ENCODE measurements at regions not wholly inside any gene's neighbourhood (a gene's known extent, or its start where the extent isn't known, plus 50 kb on each side); places are given as distances from the start of the nearest gene placed in this dataset.

- no peak overlapping the region for H3K4me2 ChIP-seq (ENCODE audit: low read depth, low read length)
- intact Hi-C loops (cut with micrococcal nuclease) (no loop called here), in situ Hi-C loops (cut with MboI; ENCODE audit: low sequenced_read_pairs) (loop anchor here (25.0 kb wide), 1 partner anchor 1201 kb away; no protein-coding TSS in a partner anchor), dilution Hi-C loops (cut with HindIII; ENCODE audit: low sequenced_read_pairs, unreplicated experiment) (no loop called here)
- H3K4ac ChIP-seq (ENCODE audit: low read depth, low read length) = no peak overlapping the region
- no peak overlapping the region for H2AK5ac ChIP-seq (ENCODE audit: low read depth, low read length)
- peaks cover 3% of the 10 kb centered on the region; the same call in 1 of the 2 replicates for H3K4me1 ChIP-seq (ENCODE audit: control insufficient read depth, insufficient read depth, low read length)
- H3K18ac ChIP-seq (ENCODE audit: low read depth, low read length) = no peak overlapping the region
- H2BK20ac ChIP-seq (ENCODE audit: low read depth, low read length) = no peak overlapping the region
- no peaks in the 10 kb centered on the region for H3K79me1 ChIP-seq (ENCODE audit: low read depth in 1 of 2, low read length in 2 of 2)
- WGBS, 2 experiments (ENCODE audit: extremely low coverage in 2 of 2, insufficient read length in 1 of 2) = no CpG with 5 or more reads among the region's 2 CpGs
- no peak for ATAC-seq (ENCODE audit: low read depth)
- H3K9me3 ChIP-seq (ENCODE audit: control insufficient read depth, insufficient read depth, low read length) = no peaks in the 10 kb centered on the region
- no TSS peak for BruUV-seq (replicated peaks)
- H2AK9ac ChIP-seq (replicated peaks; ENCODE audit: low read depth, low read length, poor library complexity) = no peak overlapping the region
- no peak overlapping the region for H2AFZ ChIP-seq (replicated peaks; ENCODE audit: low read length, poor library complexity)
- peaks cover 22% of the 10 kb centered on the region for H3K27me3 ChIP-seq (ENCODE audit: control insufficient read depth, insufficient read depth, low read length)
- H4K20me1 ChIP-seq (ENCODE audit: insufficient read depth, low read length) = no peaks in the 10 kb centered on the region
- no peaks in the 10 kb centered on the region for H3K9me1 ChIP-seq (ENCODE audit: insufficient read depth, low read length)
- H3K14ac ChIP-seq (replicated peaks; ENCODE audit: low read depth, low read length) = no peak overlapping the region
- DNase-seq = no peak
- H3K23ac ChIP-seq (ENCODE audit: low read depth, low read length) = no peak overlapping the region
- H3K4me3 ChIP-seq (ENCODE audit: insufficient read depth, low read depth, low read length) = no peak overlapping the region
- H2BK120ac ChIP-seq (ENCODE audit: low read depth, low read length) = no peak overlapping the region
- CTCF ChIA-PET = no interaction called here
- H3K9ac ChIP-seq (ENCODE audit: low read depth, low read length) = no peak overlapping the region
- no peak overlapping the region for H4K8ac ChIP-seq (ENCODE audit: low read depth in 2 of 2, low read length in 2 of 2)
- H3K36me3 ChIP-seq (ENCODE audit: control insufficient read depth, insufficient read depth, low read length) = no peaks in the 10 kb centered on the region
- H2BK5ac ChIP-seq (ENCODE audit: low read depth, low read length, poor library complexity, severe bottlenecking) = no peak overlapping the region
- H4K5ac ChIP-seq (ENCODE audit: low read depth, low read length) = no peak overlapping the region
- H2BK15ac ChIP-seq (ENCODE audit: low read depth, low read length) = no peak overlapping the region
- no peak overlapping the region for H3K27ac ChIP-seq (ENCODE audit: insufficient read depth, low read length)
- H3K56ac ChIP-seq (ENCODE audit: extremely low read depth, insufficient read depth, low read length) = no peak overlapping the region
- H4K91ac ChIP-seq (ENCODE audit: insufficient read depth, low read depth, low read length) = no peak overlapping the region
- POLR2A ChIA-PET (ENCODE audit: unreplicated experiment) = no interaction called here
- TF ChIP-seq RAD21 (IDR thresholded peaks at IDR 0.05; ENCODE audit: low read length) = no peak
- TF ChIP-seq POLR2A (IDR thresholded peaks at IDR 0.05; ENCODE audit: low read depth, low read length) = no peak
- TF ChIP-seq, protein P1, sequence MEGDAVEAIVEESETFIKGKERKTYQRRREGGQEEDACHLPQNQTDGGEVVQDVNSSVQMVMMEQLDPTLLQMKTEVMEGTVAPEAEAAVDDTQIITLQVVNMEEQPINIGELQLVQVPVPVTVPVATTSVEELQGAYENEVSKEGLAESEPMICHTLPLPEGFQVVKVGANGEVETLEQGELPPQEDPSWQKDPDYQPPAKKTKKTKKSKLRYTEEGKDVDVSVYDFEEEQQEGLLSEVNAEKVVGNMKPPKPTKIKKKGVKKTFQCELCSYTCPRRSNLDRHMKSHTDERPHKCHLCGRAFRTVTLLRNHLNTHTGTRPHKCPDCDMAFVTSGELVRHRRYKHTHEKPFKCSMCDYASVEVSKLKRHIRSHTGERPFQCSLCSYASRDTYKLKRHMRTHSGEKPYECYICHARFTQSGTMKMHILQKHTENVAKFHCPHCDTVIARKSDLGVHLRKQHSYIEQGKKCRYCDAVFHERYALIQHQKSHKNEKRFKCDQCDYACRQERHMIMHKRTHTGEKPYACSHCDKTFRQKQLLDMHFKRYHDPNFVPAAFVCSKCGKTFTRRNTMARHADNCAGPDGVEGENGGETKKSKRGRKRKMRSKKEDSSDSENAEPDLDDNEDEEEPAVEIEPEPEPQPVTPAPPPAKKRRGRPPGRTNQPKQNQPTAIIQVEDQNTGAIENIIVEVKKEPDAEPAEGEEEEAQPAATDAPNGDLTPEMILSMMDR (conservative IDR thresholded peaks at IDR 0.05; ENCODE audit: low read depth, low read length) = no peak
- TF ChIP-seq NFE2L2 (IDR thresholded peaks at IDR 0.05; ENCODE audit: low read depth, low read length) = no peak
- no peak for TF ChIP-seq MAZ (IDR thresholded peaks at IDR 0.05; ENCODE audit: borderline replicate concordance, low read depth, low read length)
- no peak for TF ChIP-seq ELK1 (IDR thresholded peaks at IDR 0.05; ENCODE audit: borderline replicate concordance, low read depth, low read length)
- no peak for TF ChIP-seq BHLHE40 (IDR thresholded peaks at IDR 0.05; ENCODE audit: low read depth, low read length)
- no peak for TF ChIP-seq SMC3 (IDR thresholded peaks at IDR 0.05; ENCODE audit: low read depth, low read length)
- TF ChIP-seq CEBPB (IDR thresholded peaks at IDR 0.05; ENCODE audit: low read depth, low read length) = no peak
- TF ChIP-seq FOS (IDR thresholded peaks at IDR 0.05; ENCODE audit: low read depth, low read length) = no peak
- TF ChIP-seq USF2 (IDR thresholded peaks at IDR 0.05; ENCODE audit: low read depth, low read length) = no peak
Measured at GRCh38 chr11:122513328-122513727, 142.2 kb upstream of the UBASH3B start.
